Neural progenitor cell (in vitro differentiated cells): ENCODE measurements at regions not wholly inside any gene's neighbourhood (a gene's known extent, or its start where the extent isn't known, plus 50 kb on each side); places are given as distances from the start of the nearest gene placed in this dataset.

Source experiments
- CTCF ChIP-seq: fragments of 200-600 bp; sonication (generic); IDR thresholded peaks from 2 replicates; pipeline ENCODE4 v1.5.1; 2017; ENCODE audit warnings: antibody characterized with exemption, mild to moderate bottlenecking
- EZH2 ChIP-seq: fragments of 200-600 bp; sonication (generic); IDR thresholded peaks from 2 replicates; pipeline ENCODE4 v1.6.1; 2017; ENCODE audit warnings: antibody characterized with exemption, mild to moderate bottlenecking, moderate library complexity

- TF ChIP-seq EZH2 (no peak), CTCF (no peak)
These were observed 623.2 kb downstream of the CCER1 start for GRCh38 chr12:90331821-90332220.
